ENCODE measurements at regions not wholly inside any gene's neighbourhood (a gene's known extent, or its start where the extent isn't known, plus 50 kb on each side); places are given as distances from the start of the nearest gene placed in this dataset.

DNA sequence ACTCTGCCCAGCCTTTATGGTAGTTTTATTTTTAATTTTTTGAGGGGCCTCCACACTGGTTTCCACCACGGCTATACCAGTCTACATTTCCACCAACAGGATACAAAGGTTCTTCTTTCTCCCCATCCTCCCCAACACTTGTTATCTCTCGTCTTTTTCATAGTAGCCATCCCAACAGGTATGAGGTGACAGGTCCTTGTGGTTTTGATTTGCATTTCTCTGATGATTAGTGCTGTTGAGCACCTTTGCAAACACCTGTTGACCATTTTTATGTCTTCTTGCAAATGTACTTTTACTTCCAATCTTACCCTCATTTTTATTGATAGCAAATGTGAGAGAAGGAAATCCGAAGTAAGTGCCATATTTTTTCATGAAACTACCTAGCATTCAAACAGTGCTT lies 195.4 kb upstream of the PREP start:
- no peak for DNase-seq

DNA sequence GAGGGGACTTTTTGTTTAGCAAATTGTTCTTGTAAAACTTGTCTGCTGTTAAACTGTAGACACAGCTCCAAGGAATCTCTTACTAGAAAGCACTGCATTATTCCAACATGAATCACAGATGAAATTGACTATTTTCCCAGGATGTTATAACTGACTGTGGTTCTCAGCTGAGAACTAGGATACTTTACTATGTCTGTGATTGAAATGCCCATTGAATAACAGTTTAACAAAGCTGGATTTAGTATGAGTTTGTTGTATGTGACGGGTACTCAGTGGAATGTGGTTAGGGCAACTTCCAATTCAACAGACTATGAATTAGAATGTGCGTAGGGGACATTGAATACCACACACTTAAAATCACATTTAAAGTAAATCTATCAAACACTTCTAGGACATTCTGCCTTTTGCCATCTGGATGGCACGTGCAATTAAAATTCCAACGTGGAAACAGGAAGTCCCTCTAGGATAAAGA lies 193.4 kb upstream of the PREP start:
- no peak for DNase-seq

DNA sequence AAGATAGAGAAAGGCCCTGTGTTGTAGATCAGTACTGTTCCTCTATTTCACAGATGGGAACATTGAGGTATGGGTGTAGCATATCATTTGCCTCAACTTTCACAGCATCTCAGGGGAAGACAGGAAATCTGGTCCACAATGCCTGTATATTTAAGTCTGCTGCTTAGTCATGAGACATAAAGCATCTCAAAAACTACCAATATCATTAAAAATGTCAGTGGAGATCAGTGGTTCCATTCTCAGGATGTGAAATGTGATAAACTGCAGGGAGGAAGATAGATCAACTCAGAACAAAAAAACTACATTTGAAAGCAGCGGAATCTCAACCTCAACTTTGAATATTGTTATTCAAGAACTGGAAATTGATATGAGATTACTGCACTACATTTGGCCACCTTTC lies 192.9 kb upstream of the PREP start:
- DNase-seq, result no peak

DNA sequence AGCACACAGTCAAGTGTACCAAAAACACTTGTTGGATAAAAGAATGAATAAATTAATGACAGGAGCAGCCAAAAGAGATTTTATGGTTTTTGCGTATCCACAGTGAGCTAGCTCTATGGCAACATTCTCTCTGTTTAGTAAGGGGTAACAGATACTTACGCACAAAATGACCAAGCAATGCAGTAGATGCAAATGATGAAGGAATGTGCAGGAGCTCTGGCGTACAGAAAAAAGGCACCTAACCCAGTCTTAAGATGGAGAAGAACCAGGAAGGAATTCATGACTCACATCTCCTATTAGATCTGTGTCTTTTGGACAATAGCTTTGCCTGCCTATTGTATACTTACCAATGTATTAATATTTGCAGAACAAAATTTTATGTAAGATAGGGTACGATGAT lies 191.9 kb upstream of the PREP start:
- DNase-seq, result no peak

DNA sequence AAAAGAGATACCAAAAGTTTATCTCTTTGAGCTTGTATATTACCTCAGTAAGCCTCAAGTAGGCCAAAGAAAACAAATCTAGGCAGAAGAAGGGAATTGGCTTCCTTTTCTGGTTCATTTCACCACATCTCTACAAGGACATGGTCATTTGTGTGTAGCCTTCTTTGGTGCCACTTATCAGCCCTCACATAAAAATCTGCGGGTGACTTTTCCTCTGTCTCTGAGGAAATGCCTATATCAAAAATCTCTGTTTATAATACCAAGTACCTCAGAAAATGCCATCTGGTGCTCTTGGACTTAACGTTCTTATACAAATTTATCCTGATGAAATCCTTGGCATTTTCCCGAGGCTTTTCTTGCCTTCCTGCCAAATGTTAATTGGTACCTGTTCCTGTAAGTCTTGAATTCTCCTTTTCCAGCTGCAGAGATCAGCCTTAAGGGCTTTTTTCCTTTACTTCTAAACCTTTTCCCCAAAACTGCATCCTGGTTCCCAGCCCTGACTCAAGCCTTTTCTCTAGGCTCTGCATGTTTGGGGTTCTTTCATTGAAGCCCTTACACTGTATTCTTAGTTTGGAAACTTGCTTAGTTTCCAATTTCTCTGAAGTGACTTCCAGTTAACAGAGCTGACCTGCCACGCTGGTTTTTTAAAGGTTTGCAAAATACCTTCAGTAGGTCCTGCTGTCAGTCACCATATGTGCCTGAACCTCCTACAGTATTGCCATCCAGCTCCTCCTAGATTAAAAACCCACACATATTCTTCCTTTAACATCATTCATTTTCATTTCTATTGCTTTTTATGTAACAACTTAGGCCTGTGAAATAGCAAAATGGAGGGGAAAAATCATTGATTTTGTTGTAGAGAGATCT lies 191.2 kb upstream of the PREP start:
- DNase-seq, result no peak

DNA sequence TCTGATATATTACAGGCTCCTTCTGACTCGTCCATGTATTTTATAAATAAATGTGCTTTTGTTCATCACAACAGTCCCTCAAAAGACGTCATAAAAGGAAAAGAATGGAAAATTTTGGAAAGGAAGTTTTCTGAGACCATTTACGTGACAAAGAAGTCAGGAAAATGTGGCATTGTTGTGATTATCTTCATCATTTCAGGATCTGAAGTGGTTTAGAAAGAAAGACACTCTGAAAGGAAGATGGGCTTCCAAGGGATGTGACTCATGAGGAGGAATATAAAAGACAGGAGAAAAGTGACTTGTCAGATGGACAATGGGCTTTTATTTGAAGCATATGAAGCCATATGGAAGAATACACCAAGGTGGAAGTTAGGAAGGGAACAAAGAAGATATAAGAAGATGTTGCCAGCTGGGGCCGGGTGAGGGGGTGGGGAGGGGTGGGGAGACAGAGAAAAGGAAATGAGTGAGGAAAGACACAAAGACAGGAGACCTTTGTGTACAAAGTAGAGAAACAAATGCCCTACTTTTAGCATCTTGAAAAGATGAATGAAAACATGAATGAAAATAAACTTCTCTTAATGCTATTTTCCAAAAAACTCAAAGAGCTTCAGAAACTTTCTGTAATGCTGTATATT lies 190.3 kb upstream of the PREP start:
- no peak for DNase-seq

DNA sequence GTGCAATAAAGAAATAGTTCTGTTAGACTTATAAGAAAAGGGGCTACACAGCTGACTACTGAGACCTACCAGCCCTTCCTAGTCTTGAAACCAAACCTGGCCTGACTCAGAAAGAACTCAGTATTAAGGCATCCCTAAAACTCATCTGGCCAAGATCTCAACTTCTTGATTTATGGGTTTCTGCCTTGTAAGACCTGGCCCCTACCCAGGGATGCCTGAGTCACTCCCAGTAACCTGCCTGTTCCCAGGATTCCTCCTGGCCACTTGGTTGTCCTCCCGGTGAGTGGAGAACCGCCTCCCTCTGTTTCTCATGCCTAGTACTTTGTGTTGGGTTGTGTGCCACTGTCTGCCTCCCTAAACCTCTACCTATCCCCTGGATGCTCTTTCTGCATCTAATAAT lies 189.4 kb upstream of the PREP start:
- DNase-seq, result no peak

DNA sequence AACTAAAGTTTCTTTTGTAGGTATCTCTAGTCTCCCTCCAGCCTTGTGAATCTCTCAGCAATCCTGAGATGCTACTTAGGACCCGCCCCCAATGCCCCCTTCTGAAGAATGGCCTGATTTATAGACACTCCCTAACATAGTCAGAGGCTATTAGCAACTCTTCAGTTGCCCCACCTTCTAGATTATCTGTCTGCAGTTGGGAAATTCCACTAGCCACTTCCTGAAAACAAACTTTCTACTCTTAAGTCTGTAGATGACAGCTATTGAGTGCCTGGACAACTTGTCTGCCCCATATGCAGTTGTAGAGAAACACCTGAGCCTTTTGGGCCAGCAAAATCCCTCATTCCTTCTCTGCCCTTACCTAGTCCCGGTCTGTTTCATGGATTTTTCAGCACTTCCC lies 188.2 kb upstream of the PREP start:
- DNase-seq, result no peak

DNA sequence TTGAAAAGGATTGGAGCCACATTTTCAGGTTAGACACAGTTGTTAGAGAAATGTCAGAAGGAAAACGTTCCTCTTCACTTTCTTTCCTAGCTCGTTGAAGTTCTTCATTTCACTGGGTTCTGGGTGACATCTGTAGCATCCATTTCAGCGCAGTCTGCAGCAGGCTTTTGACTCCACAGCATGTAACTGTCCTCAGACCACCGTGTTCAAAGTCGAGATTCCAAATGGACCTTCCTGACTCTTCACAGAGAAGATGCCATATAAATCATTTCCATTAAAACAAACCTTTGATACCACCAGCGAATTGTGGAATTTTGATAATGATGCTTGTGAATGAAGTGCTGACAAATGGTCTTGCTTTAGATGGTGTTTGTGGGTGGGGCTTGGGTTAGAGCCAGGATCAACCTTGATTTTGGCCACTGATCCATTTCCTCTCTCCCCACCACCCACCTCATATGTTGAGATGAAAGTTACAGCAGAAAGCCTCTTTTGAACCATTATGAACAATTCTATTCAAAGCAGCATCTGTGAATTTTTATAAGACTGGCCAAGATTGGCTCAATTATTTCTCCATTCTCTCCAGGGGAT lies 185.3 kb upstream of the PREP start:
- no peak for DNase-seq

DNA sequence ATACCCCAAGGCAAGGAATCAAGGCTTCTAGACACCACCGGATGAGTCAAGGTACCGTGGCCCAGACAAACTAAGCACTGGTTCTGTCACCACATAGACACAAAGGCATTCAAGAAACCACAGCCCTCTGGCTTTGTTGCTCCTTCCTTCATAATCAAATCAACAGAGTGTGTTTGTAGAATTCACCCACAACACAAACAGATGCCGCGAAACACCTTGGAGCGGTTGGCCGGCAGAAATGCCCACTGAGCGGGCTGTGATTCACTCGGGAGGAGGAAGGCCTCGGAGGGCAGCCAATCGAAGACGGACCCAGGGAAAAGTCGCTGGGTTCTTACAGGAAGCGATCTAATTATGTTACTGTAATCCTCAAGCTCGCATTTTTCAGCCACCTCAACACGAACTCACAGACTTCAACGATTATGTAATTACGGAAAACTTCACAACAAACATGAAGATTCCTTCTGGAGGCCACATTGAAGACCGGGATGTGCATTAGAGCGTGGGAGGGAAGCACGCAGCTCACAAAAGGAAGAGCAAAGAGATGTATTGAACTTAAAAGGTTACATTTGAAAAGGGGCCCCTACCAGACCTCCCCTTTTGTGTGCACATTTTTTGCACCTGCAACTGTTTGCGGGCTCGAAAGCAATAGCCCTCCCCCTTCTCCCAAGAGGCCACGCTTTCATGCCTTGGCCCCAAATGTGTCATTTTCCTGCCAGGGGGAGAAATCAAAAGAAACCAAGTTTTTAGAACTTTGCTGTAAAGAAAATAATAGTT lies 184.7 kb upstream of the PREP start:
- DNase-seq, result no peak

DNA sequence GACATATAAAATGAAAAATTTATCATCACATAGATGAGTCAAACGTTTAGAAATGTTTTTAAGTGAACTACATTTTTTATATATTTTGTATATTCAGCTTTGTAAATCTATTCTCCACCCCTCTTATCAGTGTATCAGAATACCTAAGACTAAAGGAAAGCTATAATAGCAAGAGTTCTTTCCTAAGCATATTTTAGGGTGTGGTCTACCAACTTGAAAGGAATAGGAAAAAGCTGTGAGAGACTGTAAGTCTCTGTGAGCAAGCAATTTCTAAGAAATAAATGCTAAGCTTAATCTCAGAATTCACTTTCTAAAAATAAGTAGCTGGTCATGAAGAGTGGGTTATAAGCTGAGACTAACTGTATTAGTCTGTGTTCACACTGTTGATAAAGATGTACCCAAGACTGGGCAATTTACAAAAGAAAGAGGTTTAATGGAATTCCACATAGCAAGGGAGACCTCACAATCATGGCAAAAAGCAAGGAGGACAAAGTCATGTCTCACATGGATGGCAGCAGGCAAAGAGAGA lies 175.4 kb upstream of the PREP start:
- no peak for DNase-seq

DNA sequence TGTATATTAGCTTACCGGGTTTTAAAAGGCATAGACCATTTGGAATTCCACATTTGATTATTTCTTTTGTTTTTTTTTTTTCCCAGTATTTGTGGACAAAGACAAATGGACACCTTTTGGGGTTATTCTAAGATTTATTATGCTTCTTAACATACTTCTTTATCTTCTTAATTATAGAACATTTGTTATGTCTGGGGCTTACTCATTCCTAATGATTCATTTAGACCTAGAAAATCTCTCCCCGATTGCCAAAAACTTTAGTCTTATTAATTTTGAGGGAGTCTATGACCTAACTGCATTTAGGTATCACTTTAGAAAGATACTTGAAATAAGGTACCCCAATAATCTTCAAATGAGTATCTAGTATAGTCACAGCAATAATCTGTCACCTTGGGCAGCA lies 170.7 kb upstream of the PREP start:
- no peak for DNase-seq

DNA sequence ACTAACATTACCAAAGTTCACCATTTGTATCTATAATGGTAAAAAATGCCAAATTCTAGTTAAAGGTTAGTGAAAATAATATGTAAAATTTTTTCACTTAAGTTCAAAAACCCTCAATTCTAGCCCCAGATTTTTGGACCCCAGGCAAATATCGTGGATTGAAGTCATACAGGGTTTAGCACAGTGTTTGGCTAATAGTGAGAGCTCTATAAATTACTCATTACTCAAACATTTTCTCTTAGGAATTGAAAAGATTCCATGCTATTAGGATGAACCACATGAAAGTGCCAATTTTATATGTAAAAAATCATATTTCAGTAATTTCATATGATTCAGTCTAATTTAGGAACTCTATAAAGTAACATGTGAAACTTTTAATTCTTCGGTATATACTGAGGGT lies 170.3 kb upstream of the PREP start:
- no peak for DNase-seq

DNA sequence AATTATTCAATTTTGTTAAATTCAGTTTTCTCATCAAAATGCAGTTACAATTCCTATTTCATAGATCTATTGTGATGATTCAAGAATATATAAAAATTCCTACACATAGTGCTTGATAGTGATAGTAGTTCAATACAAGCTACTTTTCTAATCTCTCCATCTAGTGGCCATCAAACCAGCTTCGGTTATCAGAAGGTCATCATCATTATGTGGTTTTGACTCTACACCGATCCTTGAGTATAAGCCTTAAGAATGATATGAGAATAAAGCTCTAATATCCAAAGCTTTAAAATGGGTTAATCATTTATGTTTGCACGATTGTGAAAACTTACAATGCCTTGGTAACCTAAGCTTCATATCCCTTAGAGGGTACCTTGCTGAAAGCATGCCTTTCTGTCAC lies 167.5 kb upstream of the PREP start:
- no peak for DNase-seq

DNA sequence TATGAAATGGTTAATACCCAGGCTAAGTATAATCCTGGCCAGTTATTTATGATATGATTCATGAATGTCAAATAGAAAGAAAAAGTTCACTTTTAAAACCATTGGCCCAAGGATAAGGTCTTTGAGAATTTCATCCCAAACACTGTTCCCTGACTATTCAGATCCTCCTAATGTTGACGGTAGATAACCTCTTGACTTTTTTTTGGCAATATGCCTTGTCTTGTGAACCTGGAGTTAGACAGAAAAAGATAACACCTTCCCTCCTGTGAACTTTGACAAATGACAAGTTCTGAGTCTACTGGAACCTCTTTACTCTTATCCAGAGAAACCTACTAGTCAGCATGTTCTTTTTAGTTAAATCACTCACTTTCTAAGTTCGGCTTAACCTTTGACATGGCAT lies 166.8 kb upstream of the PREP start:
- no peak for DNase-seq

DNA sequence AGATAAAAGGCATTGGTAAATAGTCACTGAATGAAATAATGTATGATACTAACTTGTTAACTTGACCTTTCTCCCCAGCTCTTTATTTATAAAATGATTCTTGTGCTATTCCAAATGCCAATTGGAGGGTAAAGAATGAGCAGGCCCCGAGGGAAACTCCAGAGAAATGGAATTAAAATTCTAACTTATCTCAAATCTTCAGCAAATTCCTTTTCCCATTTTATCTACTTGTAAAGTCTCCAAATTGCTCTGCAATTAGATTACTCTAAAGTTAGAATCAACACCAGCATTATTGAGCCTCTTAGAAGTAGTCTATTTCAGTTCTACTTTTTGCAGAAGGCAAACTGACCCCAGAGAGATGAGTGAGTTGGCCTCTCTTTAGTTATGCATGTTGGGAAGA lies 165.9 kb upstream of the PREP start:
- no peak for DNase-seq

DNA sequence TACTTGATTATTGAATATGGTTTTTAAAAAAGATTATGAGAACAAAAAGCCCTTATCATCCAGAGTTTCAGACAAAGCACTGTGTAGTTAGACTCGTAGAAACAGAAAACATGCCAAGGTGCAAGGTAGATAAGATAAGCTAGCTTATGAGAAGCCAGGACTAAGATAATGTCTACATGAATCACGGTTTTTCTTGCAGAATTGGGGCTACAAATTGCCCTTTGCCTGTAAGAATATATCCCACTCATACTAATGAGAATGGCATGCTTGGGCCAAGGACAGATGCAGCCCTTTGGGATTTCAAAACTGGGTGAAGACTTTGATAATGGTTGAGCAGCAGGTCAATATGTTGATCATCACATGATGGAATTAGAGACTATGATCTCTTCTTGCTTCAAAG lies 165.3 kb upstream of the PREP start:
- no peak for DNase-seq

DNA sequence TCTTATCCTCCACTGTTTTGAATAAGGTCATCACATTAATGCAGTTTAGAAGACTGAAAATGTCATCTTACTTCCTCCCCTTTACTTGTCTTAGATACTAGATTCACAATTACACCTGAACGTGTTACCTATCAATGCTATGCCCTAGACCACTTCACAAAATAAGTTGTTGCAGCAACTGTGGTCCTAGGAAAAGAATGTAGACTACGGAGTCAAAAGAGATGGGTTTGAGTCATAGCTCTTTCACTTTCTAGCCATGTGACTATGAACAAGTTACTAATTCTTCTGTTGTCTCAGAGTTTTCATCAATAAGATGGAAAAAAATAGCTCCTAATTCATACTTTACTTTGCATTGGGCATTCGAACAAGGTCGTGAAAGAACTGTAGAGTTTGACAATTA lies 164.3 kb upstream of the PREP start:
- DNase-seq, result no peak

DNA sequence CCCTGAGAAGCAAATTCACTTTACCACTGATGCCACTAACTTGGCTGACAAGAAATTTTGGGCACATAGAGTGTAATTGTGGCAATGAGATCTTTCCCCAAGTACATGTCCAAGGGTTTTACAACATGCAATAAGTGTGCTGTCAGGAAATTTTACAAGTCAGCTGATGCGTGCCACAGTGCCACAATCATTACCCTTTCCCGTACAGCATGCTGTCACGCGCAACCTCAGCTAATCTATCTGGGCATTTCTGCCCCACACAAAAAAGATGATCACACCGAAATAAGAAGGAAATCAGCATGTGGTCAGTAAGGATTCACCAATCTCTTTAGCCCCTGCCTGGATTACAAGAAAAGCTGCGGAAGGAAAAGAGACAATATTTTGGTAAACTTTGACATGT lies 163.6 kb upstream of the PREP start:
- peak; percentile 46 for DNase-seq

DNA sequence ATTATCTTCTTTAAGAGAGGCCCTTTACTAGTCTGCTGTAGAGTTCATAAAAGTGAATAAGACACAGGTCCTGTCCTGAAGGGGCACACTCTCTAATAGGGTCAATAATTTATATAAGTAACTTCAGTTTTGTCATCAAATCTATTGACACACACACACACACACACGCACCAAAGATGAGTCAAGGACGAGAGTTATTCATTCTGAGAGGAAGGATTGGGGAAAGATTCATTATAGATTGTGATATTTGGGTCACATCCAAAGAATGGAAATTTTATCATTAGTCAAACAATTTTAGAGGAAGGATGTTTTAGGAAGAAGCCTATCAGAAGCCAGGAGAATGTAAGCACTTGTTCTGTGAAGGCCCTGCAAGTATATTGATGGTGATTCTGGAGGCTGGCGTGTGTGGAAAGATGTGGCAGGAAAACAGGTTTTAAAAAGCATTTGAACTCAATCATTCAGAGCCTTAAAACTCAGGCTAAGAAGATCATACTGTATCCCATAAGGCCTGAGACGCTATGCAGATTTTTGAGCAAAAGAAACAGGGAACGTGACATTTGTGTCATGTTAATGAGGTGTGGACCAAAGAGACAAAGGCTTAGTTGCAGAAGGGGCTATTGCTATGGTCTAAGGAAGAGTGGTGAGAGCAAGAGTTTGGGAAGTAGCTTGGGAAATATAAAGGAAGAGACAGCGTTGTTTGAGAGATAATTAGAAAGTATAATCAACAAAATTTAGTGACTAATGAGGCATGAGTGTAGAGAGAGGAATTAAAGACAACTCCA lies 161.4 kb upstream of the PREP start:
- DNase-seq, result no peak

DNA sequence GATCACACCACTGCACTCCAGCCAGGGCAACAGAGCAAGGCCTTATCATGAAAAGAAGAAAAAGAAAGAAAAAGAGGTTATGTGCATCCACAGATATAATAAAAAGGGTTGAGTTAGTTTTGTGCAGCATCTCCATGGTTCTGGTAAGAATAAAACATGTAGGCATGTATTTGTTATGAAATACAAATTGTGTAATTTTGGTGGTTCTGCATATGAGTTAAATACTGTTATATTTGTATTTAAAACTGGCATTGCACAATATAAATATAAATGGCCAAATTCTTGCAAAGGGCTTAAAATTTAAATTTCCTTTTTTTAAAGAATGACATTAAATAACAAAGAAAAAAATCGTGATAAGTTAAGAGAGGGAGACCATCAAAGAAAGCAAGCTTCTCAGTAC lies 159.1 kb upstream of the PREP start:
- no peak for DNase-seq

DNA sequence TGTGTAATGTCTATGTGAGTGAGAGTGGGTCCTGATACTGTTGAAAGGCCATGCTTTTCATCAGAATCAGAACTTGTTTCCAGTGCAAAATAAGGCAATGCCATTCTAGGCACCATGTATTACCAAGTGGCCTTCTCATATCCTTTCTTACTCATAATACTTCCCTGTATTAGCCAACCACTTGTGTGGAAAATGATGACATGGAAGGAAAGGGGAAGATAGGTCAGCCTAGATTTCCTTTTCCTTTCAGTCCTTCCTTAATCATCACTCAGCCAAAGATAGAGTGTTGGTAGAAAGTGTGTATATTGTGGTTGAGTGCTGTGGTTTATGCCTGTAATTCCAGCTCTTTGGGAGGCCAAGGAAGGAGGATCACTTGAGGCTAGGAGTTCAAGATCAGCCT lies 158.6 kb upstream of the PREP start:
- DNase-seq, result no peak
